ENCODE measurements at regions not wholly inside any gene's neighbourhood (a gene's known extent, or its start where the extent isn't known, plus 50 kb on each side); places are given as distances from the start of the nearest gene placed in this dataset.

DNA sequence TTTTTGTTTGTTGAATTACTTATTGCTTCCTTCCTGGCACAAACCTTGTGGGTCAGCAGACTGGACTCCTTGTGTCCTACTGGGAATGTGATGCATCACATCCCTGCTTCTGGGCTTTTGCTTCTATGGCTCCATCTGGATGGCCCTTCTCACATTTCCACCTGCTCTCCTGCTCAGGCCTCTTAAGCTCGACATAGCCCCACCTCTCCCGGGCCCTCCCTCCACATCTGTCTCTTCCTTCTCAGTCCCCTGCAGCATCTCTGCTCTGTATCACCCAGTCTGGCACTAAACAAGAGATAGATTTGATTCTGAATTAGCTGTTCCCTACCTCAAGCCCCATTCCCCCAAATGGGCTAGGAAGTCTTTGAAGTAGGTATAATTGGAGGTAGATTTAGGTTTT, 356.8 kb downstream of the DHX35 start:
- Mint-ChIP-seq H3K9me3 (no peaks in the 10 kb centered on the region), H3K27ac (no peak overlapping the region), H3K27me3 (no peaks in the 10 kb centered on the region), H3K4me3 (no peak overlapping the region), H3K4me1 (ENCODE audit: low read depth in 2 of 2) (no peaks in the 10 kb centered on the region), H3K36me3 (ENCODE audit: insufficient read depth) (no peaks in the 10 kb centered on the region)
- DNase-seq, result no peak
- no peak for ATAC-seq (replicated peaks)

GRCh38 chr20:39312676-39313075, 350.5 kb downstream of the DHX35 start:
- H3K9me3 Mint-ChIP-seq, result no peaks in the 10 kb centered on the region
- H3K27me3 Mint-ChIP-seq, result peaks cover 6 to 13% of the 10 kb centered on the region in 2 donors
- DNase-seq (no peak), ATAC-seq (replicated peaks) (no peak)
- no peak overlapping the region for H3K27ac Mint-ChIP-seq
- H3K4me1 Mint-ChIP-seq (ENCODE audit: low read depth in 2 of 2), result no peaks in the 10 kb centered on the region
- H3K4me3 Mint-ChIP-seq, result no peak overlapping the region
- no peaks in the 10 kb centered on the region for H3K36me3 Mint-ChIP-seq (ENCODE audit: insufficient read depth)

DNA sequence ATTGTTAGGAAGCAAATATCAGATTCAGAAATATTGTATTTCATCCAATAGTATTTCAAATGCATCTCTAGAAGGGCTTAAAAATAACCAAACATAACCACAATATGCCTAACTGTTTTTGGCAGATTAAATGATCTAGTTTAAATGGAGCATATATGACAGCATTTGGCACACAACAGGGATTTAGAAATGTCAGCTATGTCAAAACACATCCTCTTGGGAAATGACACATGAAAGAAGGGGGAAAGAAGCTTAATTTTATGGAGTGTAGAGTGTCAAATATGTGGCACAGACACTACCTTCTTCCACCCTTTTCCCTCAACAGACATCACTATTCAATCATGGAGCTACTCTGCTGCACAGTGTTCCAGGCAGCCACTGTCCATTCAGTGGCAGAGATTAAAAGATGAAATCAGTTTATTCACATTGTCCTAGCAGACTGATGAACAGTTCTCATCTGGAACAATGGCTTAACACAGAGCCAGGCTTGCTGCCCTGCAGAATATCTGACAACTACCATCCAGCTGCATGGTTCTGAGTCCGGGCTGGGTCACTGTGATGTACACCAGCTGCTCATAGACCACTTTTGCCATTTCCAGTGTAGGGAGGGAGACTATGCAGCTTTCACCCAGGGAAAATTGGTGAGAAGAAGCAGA, 349.8 kb downstream of the DHX35 start:
- Mint-ChIP-seq H3K9me3 (no peaks in the 10 kb centered on the region), H3K4me1 (ENCODE audit: low read depth in 2 of 2) (no peaks in the 10 kb centered on the region), H3K27ac (no peak overlapping the region), H3K27me3 (peaks cover 6 to 13% of the 10 kb centered on the region in 2 donors), H3K36me3 (ENCODE audit: insufficient read depth) (no peaks in the 10 kb centered on the region), H3K4me3 (no peak overlapping the region)
- DNase-seq (no peak), ATAC-seq (replicated peaks) (no peak)

DNA sequence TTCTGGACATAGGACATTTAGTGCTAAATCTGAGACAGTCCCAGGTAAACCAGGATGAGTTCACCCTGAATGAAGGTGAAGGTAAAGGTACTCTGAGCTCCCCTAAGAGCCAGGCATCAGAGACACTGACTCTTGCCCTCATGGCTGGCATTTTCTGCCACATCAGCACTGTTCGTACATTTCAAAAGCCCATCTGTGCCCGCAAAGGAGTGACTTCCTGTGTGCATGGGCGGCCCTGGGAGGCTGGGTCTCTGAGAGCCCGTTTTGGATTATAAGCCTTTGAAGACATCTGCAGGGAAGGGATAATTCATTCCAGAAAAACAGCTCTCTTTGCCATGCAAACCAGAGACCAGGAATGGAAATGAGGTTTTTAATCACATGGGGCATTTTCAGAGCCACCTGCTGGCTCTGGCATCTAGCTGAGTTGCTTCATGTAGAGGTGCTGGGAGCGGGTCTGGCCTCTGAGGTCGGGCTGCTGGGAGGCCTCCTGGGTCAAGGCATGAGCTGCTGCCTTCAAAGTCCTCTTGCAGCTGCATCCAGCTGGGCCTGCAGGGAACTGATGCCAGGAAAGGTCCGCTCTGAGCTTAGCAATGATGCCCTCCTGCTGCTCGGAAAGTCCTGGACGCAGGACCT, 348.3 kb downstream of the DHX35 start:
- H3K4me1 Mint-ChIP-seq (ENCODE audit: low read depth in 2 of 2), result no peaks in the 10 kb centered on the region
- no peaks in the 10 kb centered on the region for H3K9me3 Mint-ChIP-seq
- no peaks in the 10 kb centered on the region for H3K36me3 Mint-ChIP-seq (ENCODE audit: insufficient read depth)
- no peak for DNase-seq
- H3K4me3 Mint-ChIP-seq, result no peak overlapping the region
- peaks cover 13 to 14% of the 10 kb centered on the region in 2 donors for H3K27me3 Mint-ChIP-seq
- no peak for ATAC-seq (replicated peaks)
- H3K27ac Mint-ChIP-seq, result no peak overlapping the region

GRCh38 chr20:39309458-39309857, 347.3 kb downstream of the DHX35 start:
- ATAC-seq (replicated peaks) (no peak), DNase-seq (no peak)
- Mint-ChIP-seq H3K4me3 (no peak overlapping the region), H3K36me3 (ENCODE audit: insufficient read depth) (no peaks in the 10 kb centered on the region), H3K4me1 (ENCODE audit: low read depth in 2 of 2) (no peaks in the 10 kb centered on the region), H3K27me3 (peaks cover 13 to 14% of the 10 kb centered on the region in 2 donors), H3K9me3 (no peaks in the 10 kb centered on the region), H3K27ac (no peak overlapping the region)

GRCh38 chr20:39302312-39302711, 340.2 kb downstream of the DHX35 start:
- Mint-ChIP-seq H3K27ac (no peak overlapping the region), H3K9me3 (no peaks in the 10 kb centered on the region), H3K36me3 (ENCODE audit: insufficient read depth) (no peaks in the 10 kb centered on the region), H3K4me1 (ENCODE audit: low read depth in 2 of 2) (no peaks in the 10 kb centered on the region), H3K4me3 (no peak overlapping the region), H3K27me3 (peaks cover 0 to 16% of the 10 kb centered on the region in 2 donors)
- ATAC-seq (replicated peaks), result no peak
- DNase-seq, result no peak

- no peak for DNase-seq
- no peak overlapping the region for H3K4me3 Mint-ChIP-seq
- no peaks in the 10 kb centered on the region for H3K4me1 Mint-ChIP-seq (ENCODE audit: low read depth in 2 of 2)
- peaks cover 0 to 13% of the 10 kb centered on the region in 2 donors for H3K27me3 Mint-ChIP-seq
- H3K36me3 Mint-ChIP-seq (ENCODE audit: insufficient read depth), result no peaks in the 10 kb centered on the region
- no peak for ATAC-seq (replicated peaks)
- H3K27ac Mint-ChIP-seq, result no peak overlapping the region
- H3K9me3 Mint-ChIP-seq, result no peaks in the 10 kb centered on the region
Observed at GRCh38 chr20:39299783-39300182, 337.6 kb downstream of the DHX35 start.

GRCh38 chr20:39298571-39299506, 336.7 kb downstream of the DHX35 start:
- H3K4me1 Mint-ChIP-seq (ENCODE audit: low read depth in 2 of 2), result no peaks in the 10 kb centered on the region
- DNase-seq (no peak), ATAC-seq (replicated peaks) (no peak)
- H3K4me3 Mint-ChIP-seq, result no peak overlapping the region
- no peak overlapping the region for H3K27ac Mint-ChIP-seq
- no peaks in the 10 kb centered on the region for H3K36me3 Mint-ChIP-seq (ENCODE audit: insufficient read depth)
- no peaks in the 10 kb centered on the region for H3K9me3 Mint-ChIP-seq
- peaks cover 0 to 17% of the 10 kb centered on the region in 2 donors for H3K27me3 Mint-ChIP-seq

GRCh38 chr20:39298121-39298520, 336.0 kb downstream of the DHX35 start:
- Mint-ChIP-seq H3K9me3 (no peaks in the 10 kb centered on the region), H3K4me3 (no peak overlapping the region), H3K27me3 (peaks cover 2 to 24% of the 10 kb centered on the region in 2 donors), H3K36me3 (ENCODE audit: insufficient read depth) (no peaks in the 10 kb centered on the region), H3K27ac (no peak overlapping the region), H3K4me1 (ENCODE audit: low read depth in 2 of 2) (no peaks in the 10 kb centered on the region)
- ATAC-seq (replicated peaks) (no peak), DNase-seq (no peak)

GRCh38 chr20:39295301-39295700, 333.2 kb downstream of the DHX35 start:
- H3K9me3 Mint-ChIP-seq, result no peaks in the 10 kb centered on the region
- H3K4me3 Mint-ChIP-seq, result no peak overlapping the region
- no peaks in the 10 kb centered on the region for H3K36me3 Mint-ChIP-seq (ENCODE audit: insufficient read depth)
- ATAC-seq (replicated peaks) (no peak), DNase-seq (no peak)
- H3K4me1 Mint-ChIP-seq (ENCODE audit: low read depth in 2 of 2), result no peaks in the 10 kb centered on the region
- H3K27ac Mint-ChIP-seq, result no peak overlapping the region
- peaks cover 13 to 30% of the 10 kb centered on the region in 2 donors for H3K27me3 Mint-ChIP-seq

- Mint-ChIP-seq H3K4me3 (no peak overlapping the region), H3K27ac (no peak overlapping the region), H3K4me1 (ENCODE audit: low read depth in 2 of 2) (no peaks in the 10 kb centered on the region), H3K9me3 (no peaks in the 10 kb centered on the region), H3K27me3 (peaks cover 18 to 30% of the 10 kb centered on the region in 2 donors), H3K36me3 (ENCODE audit: insufficient read depth) (no peaks in the 10 kb centered on the region)
- no peak for DNase-seq
- ATAC-seq (replicated peaks), result no peak
Observed at GRCh38 chr20:39294137-39294725, 332.1 kb downstream of the DHX35 start.

DNA sequence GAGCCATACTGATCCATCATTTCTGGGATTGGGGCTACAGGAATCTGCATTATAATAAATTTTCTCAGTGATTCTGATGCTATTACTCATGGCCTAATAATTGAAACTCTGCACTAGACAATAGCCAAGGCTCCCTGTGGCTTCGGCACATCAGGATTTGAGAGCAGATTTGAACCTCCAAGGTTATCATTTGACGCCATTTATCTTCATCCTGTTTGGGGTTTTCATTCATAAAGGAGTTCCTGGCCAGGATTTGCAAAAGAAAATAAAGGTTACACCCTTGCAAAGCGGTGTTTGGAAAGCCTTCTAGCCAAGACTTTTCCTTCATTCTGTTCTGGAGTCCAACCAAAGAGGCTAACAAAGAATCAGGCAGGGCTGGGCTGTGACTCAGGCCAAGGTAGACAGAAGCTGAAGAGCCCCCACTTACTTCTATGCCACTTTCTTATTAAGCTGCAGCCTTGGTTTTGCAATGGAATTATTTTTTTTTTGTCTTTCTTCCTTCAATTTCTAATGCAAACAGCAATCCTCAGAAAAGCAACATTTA, 330.1 kb downstream of the DHX35 start:
- H3K4me1 Mint-ChIP-seq (ENCODE audit: low read depth in 2 of 2), result no peaks in the 10 kb centered on the region
- H3K4me3 Mint-ChIP-seq, result no peak overlapping the region
- ATAC-seq (replicated peaks), result no peak
- H3K36me3 Mint-ChIP-seq (ENCODE audit: insufficient read depth), result no peaks in the 10 kb centered on the region
- H3K9me3 Mint-ChIP-seq, result no peaks in the 10 kb centered on the region
- no peak overlapping the region for H3K27ac Mint-ChIP-seq
- peaks cover 18 to 29% of the 10 kb centered on the region in 2 donors for H3K27me3 Mint-ChIP-seq
- no peak for DNase-seq

DNA sequence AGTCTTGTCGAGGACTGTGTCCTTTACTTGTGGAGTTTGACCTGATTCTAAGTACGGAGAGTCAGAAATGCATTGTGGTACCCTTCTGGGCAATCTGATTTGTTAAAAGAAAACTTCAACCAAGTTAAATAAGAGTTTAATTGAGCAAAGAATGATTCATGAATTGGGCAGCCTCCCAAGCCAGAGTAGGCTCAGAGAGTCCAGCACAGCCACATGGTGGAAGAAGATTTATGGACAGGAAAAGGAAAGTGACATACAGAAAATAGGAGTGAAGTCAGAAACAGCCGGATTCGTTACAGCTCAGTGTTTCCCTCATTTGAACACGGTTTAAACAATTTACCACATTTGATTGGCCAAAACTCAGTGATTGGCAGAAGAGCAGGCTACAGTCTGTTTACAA, 329.2 kb downstream of the DHX35 start:
- no peak for DNase-seq
- no peaks in the 10 kb centered on the region for H3K9me3 Mint-ChIP-seq
- H3K27me3 Mint-ChIP-seq, result peaks cover 22 to 28% of the 10 kb centered on the region in 2 donors
- no peak overlapping the region for H3K27ac Mint-ChIP-seq
- H3K4me3 Mint-ChIP-seq, result no peak overlapping the region
- no peak for ATAC-seq (replicated peaks)
- H3K36me3 Mint-ChIP-seq (ENCODE audit: insufficient read depth), result no peaks in the 10 kb centered on the region
- H3K4me1 Mint-ChIP-seq (ENCODE audit: low read depth in 2 of 2), result no peaks in the 10 kb centered on the region
